ENCODE measurements at regions not wholly inside any gene's neighbourhood (a gene's known extent, or its start where the extent isn't known, plus 50 kb on each side); places are given as distances from the start of the nearest gene placed in this dataset.

GRCh38 chr11:130814440-130815096 lies 101.7 kb downstream of the SNX19 start:
- DNase-seq, result no peak

GRCh38 chr11:130815097-130815802 lies 101.0 kb downstream of the SNX19 start:
- no peak for DNase-seq

GRCh38 chr11:130815956-130816355 lies 100.3 kb downstream of the SNX19 start:
- DNase-seq, result no peak

- no peak for DNase-seq
Measured at GRCh38 chr11:130816546-130817329, 99.5 kb downstream of the SNX19 start.

- no peak for DNase-seq
Measured at GRCh38 chr11:130817330-130817944, 98.8 kb downstream of the SNX19 start.

GRCh38 chr11:130819625-130820024 lies 96.7 kb downstream of the SNX19 start:
- DNase-seq, result no peak

Measured in NCI-H2171 (cell line).